RPMI8226 (cell line): ENCODE measurements at regions not wholly inside any gene's neighbourhood (a gene's known extent, or its start where the extent isn't known, plus 50 kb on each side); places are given as distances from the start of the nearest gene placed in this dataset.

Experiments used
- DNase-seq: peaks from one replicate; pipeline ENCODE4 v3.0.0-alpha.2; 2015

DNA sequence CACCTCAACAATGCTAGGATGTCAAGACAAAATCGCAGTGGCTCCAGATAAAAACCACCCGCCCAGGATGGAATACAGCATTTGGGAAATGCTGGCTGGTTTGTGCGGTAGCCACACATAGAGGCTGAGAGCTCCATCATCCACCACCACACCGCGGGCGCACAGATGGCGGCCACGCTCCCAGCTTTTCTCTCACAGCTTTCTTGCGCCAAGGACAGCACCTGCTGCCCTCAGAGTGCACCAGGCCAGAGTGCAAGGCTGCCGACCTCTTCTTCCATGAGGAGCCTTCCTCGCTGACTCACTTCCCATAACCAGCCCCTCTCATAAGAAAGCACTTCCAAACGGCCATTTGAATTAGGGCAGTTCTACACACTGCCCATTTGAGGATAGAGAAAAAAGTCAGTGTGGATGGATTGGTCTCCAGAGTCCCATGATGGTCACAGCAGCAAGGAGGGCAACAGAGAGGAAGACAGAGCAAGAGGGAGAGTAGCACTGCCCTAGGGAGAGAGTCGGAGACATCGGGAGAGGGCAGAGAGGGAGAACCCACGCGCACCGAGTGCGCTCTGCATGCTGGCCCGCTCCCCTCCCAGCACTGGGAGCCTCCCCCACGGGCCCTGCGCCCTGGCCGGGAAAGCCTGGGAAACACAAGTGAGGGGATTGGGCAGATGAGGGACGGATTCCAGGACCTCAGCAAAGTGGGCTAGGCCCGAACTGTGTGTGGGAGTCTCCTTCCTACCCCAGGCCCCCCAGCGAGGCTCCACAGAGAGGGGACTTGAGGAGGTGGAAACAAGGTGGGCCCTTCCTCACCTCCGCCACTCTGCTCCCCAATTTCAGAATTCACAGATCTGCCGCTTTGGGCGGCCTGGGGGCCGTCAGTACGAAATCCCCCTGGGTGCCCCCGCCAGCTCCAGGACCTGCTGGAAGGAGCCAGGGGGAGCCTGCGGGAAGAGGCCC lies 156.9 kb downstream of the USP12 start:
- no peak for DNase-seq

DNA sequence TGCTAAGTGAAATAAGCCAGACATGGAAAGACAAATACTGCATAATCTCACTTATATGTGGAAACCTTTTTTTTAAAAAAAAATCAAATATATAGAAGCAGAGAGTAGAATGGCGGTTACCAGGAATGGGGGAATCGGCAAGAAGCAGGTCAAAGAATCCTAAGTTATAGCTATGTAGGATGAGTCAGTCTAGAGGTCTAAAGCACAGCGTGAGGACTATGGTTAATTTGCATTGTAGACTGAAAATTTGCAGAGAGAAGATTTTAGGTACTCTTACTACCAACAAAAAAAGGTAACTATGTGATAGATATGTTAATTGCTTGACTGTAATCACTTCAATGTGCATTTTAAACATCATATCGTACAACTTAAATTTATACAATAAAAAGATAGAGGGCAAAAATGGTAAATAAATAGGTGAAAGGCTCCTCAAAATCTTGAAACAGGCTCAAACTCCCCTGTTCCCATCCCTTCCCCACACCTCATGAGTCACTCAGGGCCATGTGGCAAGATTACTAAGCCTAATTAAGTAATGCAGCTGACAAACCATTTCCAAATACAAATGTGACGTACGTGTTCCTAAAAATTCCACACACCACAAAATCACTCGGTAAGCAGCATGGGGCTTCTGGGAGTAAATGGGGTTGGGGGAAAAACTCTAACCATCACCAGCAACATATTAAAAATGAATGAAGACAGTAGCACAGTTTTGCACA lies 159.0 kb downstream of the USP12 start:
- no peak for DNase-seq

DNA sequence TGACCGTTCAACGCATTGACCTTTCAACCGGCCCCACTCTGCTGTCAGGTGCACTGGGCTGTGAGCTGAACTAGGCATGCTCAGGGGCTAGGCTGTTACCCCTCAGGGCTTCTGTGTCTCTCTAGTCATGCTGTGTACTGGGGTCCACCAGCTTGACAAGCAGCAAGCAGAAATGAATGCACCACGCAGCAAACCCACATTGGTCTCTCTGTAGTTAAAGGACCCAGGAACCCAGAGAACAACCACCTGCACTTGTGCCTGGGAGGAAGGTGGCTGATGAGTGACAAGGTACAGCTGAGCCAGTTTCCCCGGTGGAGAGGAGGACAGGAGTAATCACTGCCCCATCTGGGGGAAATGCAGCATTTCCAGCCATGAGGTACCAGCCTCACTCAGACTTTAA lies 159.9 kb downstream of the USP12 start:
- DNase-seq, result no peak

DNA sequence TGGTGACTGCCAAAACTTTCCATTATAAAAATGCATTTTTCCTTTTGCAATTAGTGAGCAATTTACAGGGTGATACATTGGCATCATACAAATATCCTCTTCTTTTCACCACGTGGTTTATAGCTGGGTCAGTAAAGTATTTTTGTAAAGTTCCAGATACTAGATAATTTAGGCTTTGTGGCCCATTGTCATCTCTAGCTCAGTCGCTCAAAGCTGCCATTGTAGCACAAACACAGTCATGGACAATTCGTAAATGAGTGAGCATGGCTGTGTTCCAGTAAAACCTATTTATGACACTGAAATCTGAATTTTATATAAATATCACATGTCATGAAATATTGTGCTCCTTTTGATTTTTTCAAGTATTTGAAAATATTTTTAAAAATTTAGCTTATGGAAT lies 162.9 kb downstream of the USP12 start:
- DNase-seq, result no peak

DNA sequence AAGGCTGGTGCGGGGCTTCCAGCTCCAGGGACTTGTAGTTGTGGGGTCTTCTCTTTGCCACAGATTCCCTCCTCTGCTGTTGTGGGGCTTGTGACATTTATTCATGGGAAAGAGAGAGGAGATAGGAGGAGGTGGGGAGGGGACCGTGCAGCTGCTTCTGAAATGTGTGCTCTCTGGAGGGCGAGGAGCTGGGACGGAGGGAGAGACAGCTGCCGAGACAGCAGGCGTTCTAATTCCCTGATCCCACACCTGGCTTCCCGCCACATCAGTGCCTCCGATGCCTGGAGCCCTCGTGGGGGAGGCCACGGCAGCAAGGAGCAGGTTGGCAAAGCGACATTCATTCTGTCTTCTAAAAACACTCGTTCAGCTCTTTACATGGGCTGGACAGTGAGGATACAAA lies 164.4 kb downstream of the USP12 start:
- no peak for DNase-seq

DNA sequence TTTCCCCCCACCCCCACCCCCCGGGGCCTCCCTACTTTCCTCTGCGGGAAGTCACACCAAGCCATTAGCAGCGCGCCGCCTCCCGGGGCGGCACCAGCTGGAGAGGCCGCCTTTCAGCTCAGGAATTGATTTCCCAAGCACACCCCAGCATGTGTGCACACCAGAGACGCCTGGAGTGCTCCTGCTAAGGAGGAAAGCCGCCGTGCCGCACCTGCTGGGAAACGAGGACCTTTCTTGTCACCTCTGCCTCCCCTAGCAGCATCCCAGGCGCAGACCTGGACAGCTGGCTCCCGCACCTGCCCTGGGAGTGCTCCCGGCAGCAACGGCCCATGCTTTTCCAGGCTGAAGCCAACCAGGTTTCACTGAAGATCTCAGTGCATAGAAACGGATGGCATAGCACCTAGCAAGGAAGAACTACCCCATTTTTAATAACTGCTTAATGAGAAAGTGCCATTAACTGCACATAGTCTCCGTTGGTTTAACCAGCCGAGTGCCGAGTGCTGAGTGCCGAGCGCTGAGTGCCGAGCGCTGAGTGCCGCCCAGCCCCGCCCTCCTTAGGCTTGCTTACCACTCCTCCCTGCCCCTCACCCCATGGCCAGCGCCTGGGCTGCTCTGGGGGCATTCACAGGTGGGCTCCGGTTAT lies 165.0 kb downstream of the USP12 start:
- DNase-seq, result no peak

DNA sequence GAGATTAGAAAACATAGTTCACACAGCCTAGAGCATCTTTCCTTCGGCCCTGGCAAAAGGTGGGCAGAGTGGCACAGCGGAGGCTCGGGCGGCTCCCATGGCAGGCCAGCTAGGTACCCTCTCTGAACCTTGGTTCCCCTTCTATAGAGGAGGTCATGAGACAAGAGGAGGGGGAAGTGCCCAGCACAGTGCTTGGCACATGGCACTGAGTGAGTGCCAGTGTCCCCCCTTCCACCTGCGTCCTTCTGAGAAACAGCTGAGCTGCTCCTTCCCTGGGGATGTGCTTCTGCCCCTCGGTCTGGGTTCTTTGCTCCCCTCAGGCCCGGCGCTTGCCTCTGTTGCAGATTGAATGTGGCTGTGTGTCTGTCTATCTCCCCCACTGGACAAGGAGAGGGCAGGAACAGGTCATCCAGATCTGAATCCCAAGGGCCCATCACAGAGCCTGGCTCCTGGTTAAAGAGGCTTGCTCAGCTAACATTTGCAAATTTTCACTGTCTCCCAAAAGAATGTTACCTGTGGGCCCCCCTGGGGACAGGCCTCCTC lies 165.6 kb downstream of the USP12 start:
- DNase-seq, result no peak

DNA sequence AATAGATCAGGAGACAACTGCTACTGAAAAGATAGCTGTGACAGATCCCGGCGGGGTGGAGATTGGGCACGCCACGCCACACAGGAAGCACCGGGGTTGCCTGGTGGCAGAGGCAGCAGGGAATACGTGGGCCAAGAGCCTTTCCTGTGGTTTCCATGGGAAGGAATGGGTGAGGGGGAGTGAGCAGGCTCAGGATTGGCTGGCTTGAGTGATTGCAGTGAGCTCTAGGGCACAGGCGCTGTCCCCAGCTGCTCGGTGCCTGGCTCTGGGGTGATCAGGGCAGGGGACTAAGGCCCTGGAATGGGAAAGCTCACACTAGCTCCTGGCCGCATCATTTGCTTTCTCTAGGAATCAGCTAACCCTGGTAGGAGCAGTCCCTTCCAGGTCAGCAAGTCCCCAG lies 166.1 kb downstream of the USP12 start:
- no peak for DNase-seq

DNA sequence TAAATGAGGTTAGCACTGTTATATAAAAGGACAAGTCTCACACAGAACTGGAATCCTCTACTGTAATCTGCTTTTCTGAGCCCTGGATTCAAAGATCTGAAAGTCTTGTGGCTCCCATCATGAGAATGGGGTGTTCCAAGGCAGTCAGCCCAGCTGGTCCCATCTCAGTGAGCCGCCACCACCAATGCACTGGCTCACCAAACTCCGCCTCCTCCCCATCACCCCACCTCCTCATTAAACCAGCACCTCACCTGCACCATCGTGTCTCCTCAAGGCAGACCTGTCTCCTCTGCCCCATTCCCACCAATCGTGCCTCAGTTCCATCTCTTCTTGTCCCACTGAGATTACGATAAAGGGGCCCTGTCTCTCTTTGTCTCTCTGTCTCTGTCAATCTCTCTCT lies 166.7 kb downstream of the USP12 start:
- DNase-seq, result no peak

DNA sequence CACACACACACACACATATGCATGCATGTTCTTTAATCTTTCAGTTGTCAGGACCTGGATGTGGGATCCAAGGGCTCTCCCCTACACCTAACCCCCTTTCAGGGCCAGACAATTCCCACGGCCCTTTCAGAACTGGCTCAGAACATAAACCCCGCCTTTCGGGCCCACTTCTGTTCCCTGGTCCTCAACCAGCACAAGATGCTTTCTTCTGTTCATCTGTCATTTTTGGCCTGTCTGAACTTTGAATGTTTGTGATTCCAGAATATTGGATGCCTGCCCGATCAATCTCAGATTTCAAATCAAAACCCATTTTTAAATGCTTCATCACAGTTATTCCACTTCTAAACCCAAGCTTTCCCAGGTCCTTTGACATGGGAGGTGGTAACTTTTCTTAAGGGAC lies 167.3 kb downstream of the USP12 start:
- DNase-seq, result no peak

DNA sequence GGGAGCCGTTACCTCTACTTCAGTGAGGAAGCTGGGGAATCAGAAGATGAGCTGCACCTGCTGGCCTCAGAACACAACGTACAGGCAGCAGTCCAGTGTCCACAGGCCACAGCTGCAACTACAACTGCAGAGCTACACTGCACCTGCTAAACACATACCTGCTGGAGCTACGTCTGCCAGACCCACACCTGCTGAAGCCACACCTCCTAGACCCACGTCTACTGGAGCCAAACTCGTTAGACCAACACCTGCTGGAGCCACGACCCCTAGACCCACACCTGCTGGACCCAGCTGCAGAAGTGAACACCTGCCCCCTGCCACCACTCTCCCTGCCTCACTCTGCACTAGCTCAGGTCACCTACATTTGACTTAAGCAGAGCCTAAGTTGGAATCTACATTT lies 169.9 kb downstream of the USP12 start:
- peak; percentile 56 for DNase-seq

DNA sequence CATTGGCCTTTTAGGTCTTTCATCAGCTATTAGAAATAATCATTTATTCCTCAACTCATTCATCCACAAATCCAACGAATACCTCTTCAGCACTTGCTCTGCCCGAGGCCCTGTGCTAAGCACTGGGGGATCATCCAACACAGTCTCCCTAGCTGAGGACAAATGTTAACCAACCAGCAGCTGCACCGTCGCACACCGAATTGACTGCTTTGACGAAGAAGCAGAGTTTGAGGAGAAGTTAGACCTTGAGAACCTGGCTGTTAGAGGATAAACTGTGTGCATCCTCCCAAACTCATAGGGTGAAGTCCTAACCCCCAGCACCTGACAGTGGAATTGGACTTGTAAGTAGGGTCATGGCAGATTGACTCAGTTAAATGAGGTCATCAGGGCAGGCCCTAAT lies 170.9 kb downstream of the USP12 start:
- DNase-seq, result no peak

DNA sequence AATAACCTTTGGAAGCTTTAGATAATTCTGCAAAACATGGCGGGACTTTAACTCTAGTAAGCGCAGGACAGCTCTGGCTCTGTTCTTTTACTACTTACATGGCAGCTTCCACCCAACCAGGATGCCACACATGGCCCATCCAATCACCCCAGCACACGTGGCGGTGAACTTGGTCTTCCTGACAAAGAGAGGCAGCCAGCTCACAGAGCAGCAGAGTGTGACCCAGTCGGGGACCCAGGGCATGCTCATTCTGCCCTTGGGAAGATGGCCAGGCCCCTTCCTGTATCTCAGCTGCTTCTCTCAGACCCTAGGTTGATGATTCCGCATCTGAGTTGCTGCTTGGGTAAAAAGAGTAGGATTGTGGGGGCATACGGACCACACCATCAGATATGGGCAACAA lies 172.1 kb downstream of the USP12 start:
- no peak for DNase-seq

DNA sequence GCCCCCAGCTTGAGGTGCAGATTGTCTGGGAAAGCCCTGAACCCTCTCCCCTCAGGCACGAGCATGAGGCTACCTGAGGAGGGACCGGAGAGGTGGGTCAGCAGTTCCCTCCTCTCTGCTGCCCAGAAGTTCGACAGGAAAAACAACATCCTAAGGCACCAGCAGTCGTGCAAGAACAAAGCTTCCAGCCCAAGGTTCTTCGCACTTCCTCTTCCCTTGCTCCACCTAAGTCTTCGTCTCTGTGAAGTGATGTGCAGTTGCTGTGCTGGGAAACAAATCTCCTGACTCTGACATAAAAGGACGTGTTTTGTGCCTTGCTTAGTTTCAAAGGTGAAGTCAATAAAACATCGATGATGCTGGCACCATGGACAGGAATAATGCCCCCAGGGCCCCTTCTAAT lies 173.3 kb downstream of the USP12 start:
- no peak for DNase-seq

DNA sequence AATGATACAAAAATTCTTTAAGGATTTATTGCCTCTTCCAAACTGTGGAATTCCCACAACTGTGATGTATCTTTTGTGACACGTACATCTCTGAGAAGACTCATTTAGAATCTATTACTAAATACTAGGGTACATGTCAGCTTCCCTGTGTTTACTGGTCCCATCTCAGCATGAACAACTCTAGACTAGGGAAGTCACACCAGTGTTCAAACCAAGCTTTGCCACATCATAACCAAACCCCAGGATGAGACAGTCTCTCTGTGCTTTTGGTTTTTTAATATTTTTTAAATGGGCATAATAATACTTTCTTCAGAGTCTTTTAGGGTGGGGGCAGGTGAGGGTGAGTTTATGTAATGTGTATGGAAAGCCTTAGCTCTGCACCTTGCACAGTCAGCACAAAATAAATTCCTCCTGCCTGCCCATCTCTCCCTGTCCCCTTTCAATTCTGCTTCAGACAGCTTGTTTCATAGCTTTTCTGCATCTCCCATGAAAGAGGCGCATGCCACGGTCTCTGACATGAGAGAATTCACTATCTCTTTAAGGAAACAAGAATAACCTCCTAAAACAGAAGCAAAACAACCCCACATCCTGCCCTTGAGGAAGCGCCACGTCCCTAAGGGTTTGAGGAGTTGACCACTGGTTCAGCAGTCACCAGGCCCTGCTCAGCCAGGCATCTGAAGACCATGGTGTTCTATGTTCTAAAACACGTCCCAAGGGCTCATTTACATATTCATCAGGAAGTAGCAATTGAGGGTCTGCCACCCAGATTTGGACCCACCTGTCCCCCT lies 174.5 kb downstream of the USP12 start:
- no peak for DNase-seq

DNA sequence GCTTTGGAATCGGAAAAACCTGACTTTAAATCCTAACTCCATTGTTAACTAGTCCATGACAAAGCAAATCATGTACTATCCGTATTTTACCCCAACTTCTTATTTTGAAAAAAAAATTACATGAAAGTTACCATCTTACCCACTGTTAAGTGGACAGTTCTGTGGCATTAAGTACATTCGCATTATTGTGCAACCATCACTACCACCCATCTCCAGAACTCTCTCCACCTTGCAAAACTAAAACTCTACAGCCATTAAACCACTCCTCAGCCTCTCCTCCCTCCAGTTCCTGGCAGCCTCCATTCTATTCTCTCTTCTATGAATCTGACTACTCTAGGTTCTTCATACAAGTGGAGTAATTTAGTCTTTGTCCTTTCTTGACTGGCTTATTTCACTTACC lies 176.5 kb downstream of the USP12 start:
- DNase-seq, result no peak

DNA sequence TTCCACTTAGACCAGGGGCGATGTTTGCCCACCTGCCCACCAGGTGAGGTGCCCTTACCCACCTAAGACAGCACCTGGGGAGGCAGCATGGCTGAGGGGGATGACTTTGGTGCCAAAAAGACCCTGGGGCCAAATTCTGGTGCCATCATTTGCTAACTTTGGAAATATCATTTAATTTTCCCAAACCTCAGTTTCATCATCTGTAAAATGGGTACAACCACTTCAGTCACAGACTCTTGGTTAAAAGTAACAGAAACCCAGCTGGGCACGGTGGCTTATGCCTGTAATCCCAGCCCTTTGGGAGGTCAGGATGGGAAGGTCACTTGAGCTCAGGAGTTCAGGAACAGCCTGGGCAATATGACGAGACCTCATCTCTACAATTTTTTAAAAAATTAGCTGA lies 177.8 kb downstream of the USP12 start:
- no peak for DNase-seq

DNA sequence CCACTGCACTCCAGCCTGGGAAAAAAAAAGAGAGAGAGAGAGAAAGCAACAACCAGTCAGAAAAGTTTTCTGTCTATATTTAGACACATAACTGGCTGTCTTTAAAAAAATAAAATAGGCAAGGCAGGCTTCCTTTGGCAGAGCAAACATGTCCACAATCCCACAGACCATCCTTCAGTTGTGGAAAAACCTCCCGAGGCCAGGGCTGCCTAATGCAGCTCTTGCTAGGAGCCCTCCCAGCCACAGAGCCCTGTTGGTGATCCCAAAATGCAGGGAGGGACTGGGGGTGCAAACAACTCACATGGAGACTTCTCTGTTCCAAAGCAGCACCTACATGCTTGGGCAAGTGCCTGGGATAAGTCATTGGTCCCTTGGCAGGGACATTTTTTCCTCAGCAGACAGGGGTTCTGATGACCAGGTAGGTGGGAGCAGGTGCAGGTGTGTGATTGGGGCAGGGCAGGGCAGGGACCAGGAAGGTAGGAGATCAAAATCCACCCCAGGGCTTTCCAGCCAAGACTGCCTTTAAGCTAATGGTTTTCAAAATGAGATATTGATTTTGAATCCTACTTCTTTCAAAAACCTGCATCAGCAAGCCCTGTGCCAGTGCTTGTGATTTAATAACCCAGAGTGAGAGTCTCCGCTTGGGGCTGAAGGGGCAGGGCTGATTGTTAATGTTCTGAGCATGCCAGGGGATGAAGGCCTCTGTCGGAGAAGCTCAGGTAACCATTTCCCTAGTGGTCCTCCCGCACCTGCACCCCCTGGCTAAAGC lies 178.5 kb downstream of the USP12 start:
- no peak for DNase-seq

DNA sequence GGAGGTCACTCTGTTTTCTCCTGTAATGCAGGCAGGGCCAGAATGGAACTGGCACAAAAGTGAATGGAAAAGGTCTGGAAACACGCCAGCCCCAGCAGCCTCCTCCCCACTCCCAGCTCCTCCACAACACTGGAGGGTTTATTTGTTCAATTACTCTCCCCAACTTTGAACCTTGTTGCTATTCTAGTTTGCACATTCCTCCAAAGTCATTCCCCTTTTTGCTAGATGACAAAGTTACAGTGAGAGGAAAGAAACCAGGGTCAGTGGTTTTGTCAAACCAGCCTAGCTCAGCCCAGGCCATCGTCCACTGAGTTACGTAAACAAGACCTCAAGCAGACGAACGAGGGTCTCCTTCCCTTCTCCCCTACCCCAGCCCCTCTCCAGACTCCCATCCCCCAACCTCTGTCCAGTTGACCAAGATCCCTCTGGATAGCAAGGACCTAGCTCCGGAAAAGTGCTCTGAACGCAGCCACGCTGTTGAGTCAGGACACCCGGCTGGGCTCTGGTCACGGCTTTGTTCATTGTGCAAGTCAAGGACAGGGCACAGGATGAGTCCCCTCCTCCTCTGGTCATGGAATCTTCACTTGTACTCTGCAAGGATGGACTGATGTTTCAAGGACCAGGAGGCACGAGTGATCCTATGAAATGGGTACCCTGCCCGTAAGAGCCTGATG lies 180.0 kb downstream of the USP12 start:
- no peak for DNase-seq

DNA sequence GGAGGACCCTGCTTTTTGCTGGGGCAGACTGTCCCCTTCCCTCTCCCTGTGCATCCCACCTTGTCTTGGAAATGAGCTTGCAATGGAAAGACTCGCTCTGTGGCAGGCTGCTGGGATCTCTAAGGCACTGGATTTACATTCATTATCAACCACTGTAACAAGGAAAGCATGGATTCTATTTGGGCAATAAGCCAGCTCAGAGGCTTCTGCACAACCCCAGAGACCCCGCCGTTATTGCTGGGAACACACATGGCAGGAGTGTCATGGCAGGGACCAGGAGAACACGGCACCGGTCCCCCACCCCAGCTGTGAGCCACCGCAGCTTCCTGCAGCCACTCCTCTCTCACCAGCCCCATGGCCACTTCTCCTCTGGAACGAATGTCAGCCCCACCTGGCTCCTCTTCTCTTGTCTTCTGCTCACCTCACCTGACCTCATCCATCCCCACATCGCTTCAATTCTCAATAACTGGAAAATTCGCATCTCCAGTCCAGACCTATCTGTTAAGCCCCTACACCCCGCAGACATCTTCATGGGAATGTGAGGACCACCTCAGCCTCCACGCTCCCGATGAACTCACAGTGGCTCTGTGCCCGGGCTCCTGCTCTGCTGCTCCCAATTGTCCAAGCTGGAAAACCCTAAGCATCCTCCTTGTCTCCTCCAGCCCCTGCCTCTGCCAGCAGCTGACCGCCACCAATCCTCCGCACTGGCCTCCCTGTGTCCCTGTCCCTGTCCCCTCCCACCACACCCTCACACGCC lies 181.5 kb downstream of the USP12 start:
- no peak for DNase-seq
